K562 (cell line): ENCODE measurements at regions not wholly inside any gene's neighbourhood (a gene's known extent, or its start where the extent isn't known, plus 50 kb on each side); places are given as distances from the start of the nearest gene placed in this dataset.

ENCODE experiments used
- CBFA2T3 ChIP-seq: fragments of 450-650 bp; IDR thresholded peaks from 2 replicates; pipeline ENCODE4 v1.6.1; 2017
- ETV1 ChIP-seq: fragments of 450-650 bp; conservative IDR thresholded peaks from 2 replicates; pipeline ENCODE4 v1.6.1; 2016; ENCODE audit warnings: missing genetic modification characterization, control low read depth, low read depth, missing compliant biosample characterization
- KDM5B ChIP-seq: fragments of 200-600 bp; sonication (generic); IDR thresholded peaks from 2 replicates; pipeline ENCODE4 v1.6.1; 2012; ENCODE audit warnings: low read depth, mild to moderate bottlenecking, moderate library complexity, low read length, control low read depth, inconsistent platforms; ENCODE audit not compliant: insufficient replicate concordance
- POLR2AphosphoS5 ChIP-seq: IDR thresholded peaks from 2 replicates; pipeline ENCODE4 v1.6.1; 2011; ENCODE audit warnings: mild to moderate bottlenecking, low read depth, low read length, moderate library complexity; ENCODE audit not compliant: control insufficient read depth, insufficient read depth
- ZNF311 ChIP-seq: fragments of 250-450 bp; sonication (Bioruptor Pico); IDR thresholded peaks from 2 replicates; pipeline ENCODE4 v1.4.0; 2020; ENCODE audit warnings: mild to moderate bottlenecking, moderate library complexity

DNA sequence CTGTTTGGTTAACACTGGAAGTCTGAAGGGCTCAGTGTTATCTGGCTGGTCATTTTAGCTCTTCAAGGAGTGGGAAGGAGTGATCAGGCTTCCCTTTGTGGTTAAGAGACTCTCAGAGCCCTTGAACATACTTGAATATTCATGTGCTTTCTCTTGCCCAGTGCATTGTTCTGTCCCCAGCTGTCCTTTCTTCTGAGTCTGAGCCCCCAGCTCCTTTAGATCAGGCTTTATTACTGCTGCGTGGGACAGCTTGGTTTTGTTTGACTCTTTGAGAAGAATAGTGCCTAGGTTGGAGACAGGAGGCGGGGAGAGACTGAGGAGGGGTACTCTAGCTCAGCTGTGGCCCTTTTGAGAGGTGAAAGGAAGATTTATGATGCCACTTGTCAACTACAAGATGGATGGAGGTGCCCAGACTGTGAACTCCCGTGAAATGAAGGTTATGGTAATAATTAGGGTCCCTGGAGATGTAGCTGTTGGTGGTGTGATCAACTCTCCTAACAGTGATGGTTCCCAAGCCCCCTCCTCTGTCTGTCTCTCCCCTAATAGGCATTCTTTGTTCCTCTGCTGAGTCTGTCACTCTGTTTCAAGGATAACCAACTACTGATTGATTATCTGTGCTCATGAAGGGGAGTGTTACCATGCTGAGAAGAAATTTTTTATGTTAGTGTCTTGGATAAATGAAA, 83.1 kb upstream of the GLRA1 start:
- no peak for TF ChIP-seq ETV1 (tag)
- TF ChIP-seq CBFA2T3: no peak
- TF ChIP-seq POLR2AphosphoS5: no peak
- TF ChIP-seq KDM5B: no peak
- TF ChIP-seq ZNF311 (CRISPR knock-in tag): no peak
